SK-N-SH treated with all-trans-retinoic acid at 6 μM for 48 hours (cell line): ENCODE measurements at regions not wholly inside any gene's neighbourhood (a gene's known extent, or its start where the extent isn't known, plus 50 kb on each side); places are given as distances from the start of the nearest gene placed in this dataset.
A peak's percentile ranks its signal among the peaks of the same experiment; 100 is the strongest.

Experiments used
- ATAC-seq: fragments of 200-7000 bp; cut with Tn5 transposase; 3 replicates; pipeline ENCODE4 v1.9.1; 2020; ENCODE audit warnings: mild to moderate bottlenecking, moderate library complexity
- ARNTL ChIP-seq: fragments of 450-650 bp; formaldehyde crosslinking; IDR thresholded peaks from 2 replicates; pipeline ENCODE4 v1.5.0; 2020; ENCODE audit warnings: low read depth, mild to moderate bottlenecking, moderate library complexity, borderline replicate concordance
- CSDC2 ChIP-seq: fragments of 250-450 bp; sonication (Bioruptor Pico); IDR thresholded peaks from 2 replicates; pipeline ENCODE4 v1.5.0; 2020; ENCODE audit warnings: mild to moderate bottlenecking, moderate library complexity
- CSRNP3 ChIP-seq: fragments of 250-450 bp; sonication (Bioruptor Pico); IDR thresholded peaks from 2 replicates; pipeline ENCODE4 v1.5.1; 2021; ENCODE audit warnings: mild to moderate bottlenecking, moderate library complexity
- ESRRG ChIP-seq: fragments of 250-450 bp; sonication (Bioruptor Pico); IDR thresholded peaks from 2 replicates; pipeline ENCODE4 v1.6.1; 2021; ENCODE audit warnings: mild to moderate bottlenecking
- OSR1 ChIP-seq: fragments of 250-450 bp; sonication (Bioruptor Pico); IDR thresholded peaks from 2 replicates; pipeline ENCODE4 v1.8.0; 2022; ENCODE audit warnings: moderate library complexity, mild to moderate bottlenecking, inconsistent platforms
- PATZ1 ChIP-seq: fragments of 250-450 bp; sonication (Bioruptor Pico); IDR thresholded peaks from 2 replicates; pipeline ENCODE4 v1.8.0; 2020; ENCODE audit warnings: mild to moderate bottlenecking, moderate library complexity, borderline replicate concordance
- POU6F1 ChIP-seq: fragments of 250-450 bp; sonication (Bioruptor Pico); IDR thresholded peaks from 2 replicates; pipeline ENCODE4 v1.8.0; 2021; ENCODE audit warnings: low read depth, mild to moderate bottlenecking, moderate library complexity, borderline replicate concordance
- PPARA ChIP-seq: fragments of 250-450 bp; sonication (Bioruptor Pico); IDR thresholded peaks from 2 replicates; pipeline ENCODE4 v1.5.0; 2020; ENCODE audit warnings: mild to moderate bottlenecking, borderline replicate concordance
- RARB ChIP-seq: fragments of 250-450 bp; sonication (Bioruptor Pico); IDR thresholded peaks from 2 replicates; pipeline ENCODE4 v1.8.0; 2021; ENCODE audit warnings: mild to moderate bottlenecking, moderate library complexity
- SNAI2 ChIP-seq: fragments of 250-450 bp; sonication (Bioruptor Pico); IDR thresholded peaks from 2 replicates; pipeline ENCODE4 v1.5.0; 2020; ENCODE audit warnings: mild to moderate bottlenecking, moderate library complexity
- TOX ChIP-seq: fragments of 250-450 bp; sonication (Bioruptor Pico); IDR thresholded peaks from 2 replicates; pipeline ENCODE4 v1.8.0; 2021; ENCODE audit warnings: mild to moderate bottlenecking, moderate library complexity, borderline replicate concordance
- TSHZ2 ChIP-seq: fragments of 250-450 bp; sonication (Bioruptor Pico); IDR thresholded peaks from 2 replicates; pipeline ENCODE4 v1.5.0; 2020; ENCODE audit warnings: mild to moderate bottlenecking, moderate library complexity
- ZC3H10 ChIP-seq: fragments of 250-450 bp; sonication (Bioruptor Pico); IDR thresholded peaks from 2 replicates; pipeline ENCODE4 v1.5.1; 2021; ENCODE audit warnings: mild to moderate bottlenecking, moderate library complexity
- ZFP3 ChIP-seq: fragments of 250-450 bp; sonication (Bioruptor Pico); IDR thresholded peaks from 2 replicates; pipeline ENCODE4 v1.5.0; 2020; ENCODE audit warnings: mild to moderate bottlenecking, moderate library complexity
- ZNF565 ChIP-seq: fragments of 450-650 bp; formaldehyde crosslinking; conservative IDR thresholded peaks from 2 replicates; pipeline ENCODE4 v1.5.0; 2020; ENCODE audit warnings: low read depth, mild to moderate bottlenecking, moderate library complexity
- ZNF70 ChIP-seq: fragments of 450-650 bp; formaldehyde crosslinking; IDR thresholded peaks from 2 replicates; pipeline ENCODE4 v1.5.0; 2020; ENCODE audit warnings: mild to moderate bottlenecking, moderate library complexity
- ZNF8 ChIP-seq: fragments of 450-650 bp; formaldehyde crosslinking; IDR thresholded peaks from 2 replicates; pipeline ENCODE4 v1.5.0; 2020; ENCODE audit warnings: mild to moderate bottlenecking, moderate library complexity

GRCh38 chr1:209150114-209150513 lies 433.4 kb upstream of the CAMK1G start:
- peak; percentile 58 for ATAC-seq
- no peak for TF ChIP-seq PATZ1
- TF ChIP-seq TOX (CRISPR knock-in tag): peak; percentile 69; the same call in 1 of the 2 replicates
- TF ChIP-seq ZNF565: no peak
- TF ChIP-seq ZFP3: 0 out of 2 replicates have a peak, but pooled peaks have one; percentile 63
- TF ChIP-seq CSDC2: 0 out of 2 replicates have a peak, but pooled peaks have one; percentile 54
- TF ChIP-seq ZC3H10 (CRISPR knock-in tag): peak; percentile 82
- TF ChIP-seq OSR1: peak; percentile 71; the same call in 1 of the 2 replicates
- TF ChIP-seq, all 23 proteins: peak for 5

- ATAC-seq: peak; percentile 76
These were observed 430.1 kb upstream of the CAMK1G start for GRCh38 chr1:209153411-209153810.

GRCh38 chr1:209154912-209155311 lies 428.6 kb upstream of the CAMK1G start:
- ATAC-seq: no peak
- TF ChIP-seq ZNF8 (CRISPR knock-in tag): no peak
- no peak for TF ChIP-seq ESRRG (CRISPR knock-in tag)
- TF ChIP-seq ZC3H10 (CRISPR knock-in tag): no peak
- no peak for TF ChIP-seq ARNTL
- no peak for TF ChIP-seq SNAI2 (CRISPR knock-in tag)
- no peak for TF ChIP-seq RARB (CRISPR knock-in tag)
- TF ChIP-seq PPARA (CRISPR knock-in tag): no peak
- no peak for TF ChIP-seq OSR1

More at GRCh38 chr1:209153411-209153810, 430.1 kb upstream of the CAMK1G start:
- TF ChIP-seq ZC3H10 (CRISPR knock-in tag) (peak; percentile 74; the same call in 1 of the 2 replicates), ZNF70 (CRISPR knock-in tag) (no peak), POU6F1 (CRISPR knock-in tag) (no peak), CSRNP3 (CRISPR knock-in tag) (no peak), TOX (CRISPR knock-in tag) (peak; percentile 91), TSHZ2 (CRISPR knock-in tag) (no peak), RARB (CRISPR knock-in tag) (peak; percentile 42; the same call in 1 of the 2 replicates)
- TF ChIP-seq, all 23 proteins: peak for 3

GRCh38 chr1:209155546-209155945 lies 428.0 kb upstream of the CAMK1G start:
- peak; percentile 45; the same call in 1 of the 3 replicates for ATAC-seq
- TF ChIP-seq RARB (CRISPR knock-in tag) (no peak), CSDC2 (no peak), PPARA (CRISPR knock-in tag) (no peak), ZNF8 (CRISPR knock-in tag) (no peak), SNAI2 (CRISPR knock-in tag) (no peak), PATZ1 (no peak), ZNF70 (CRISPR knock-in tag) (no peak), TOX (CRISPR knock-in tag) (no peak), ARNTL (no peak), OSR1 (no peak), ESRRG (CRISPR knock-in tag) (no peak)
